GM21515 (cell line): ENCODE measurements at regions not wholly inside any gene's neighbourhood (a gene's known extent, or its start where the extent isn't known, plus 50 kb on each side); places are given as distances from the start of the nearest gene placed in this dataset.
"Not testable (repeated sequence)": the region's sequence is repeated elsewhere in the genome, so short reads cannot be mapped to it uniquely, and the experiment has no call there.

ENCODE experiments used
- ATAC-seq: cut with Tn5 transposase; IDR thresholded peaks from one replicate; pipeline ENCODE4 v1.9.1; 2021; ENCODE audit not compliant: unreplicated experiment

GRCh38 chr11:123344790-123345357 is 85.2 kb upstream of the GRAMD1B start:
- no peak for ATAC-seq

GRCh38 chr11:123344188-123344587 is 85.9 kb upstream of the GRAMD1B start:
- ATAC-seq = not testable (repeated sequence)

GRCh38 chr11:123338997-123339752 is 90.9 kb upstream of the GRAMD1B start:
- ATAC-seq = no peak

GRCh38 chr11:123338266-123338800 is 91.7 kb upstream of the GRAMD1B start:
- no peak for ATAC-seq

- ATAC-seq = no peak
Measured at GRCh38 chr11:123334925-123335324, 95.1 kb upstream of the GRAMD1B start.

- not testable (repeated sequence) for ATAC-seq
Measured at GRCh38 chr11:123332577-123332976, 97.5 kb upstream of the GRAMD1B start.

GRCh38 chr11:123330948-123331347 is 99.1 kb upstream of the GRAMD1B start:
- no peak for ATAC-seq

- no peak for ATAC-seq
Measured at GRCh38 chr11:123330471-123330870, 99.6 kb upstream of the GRAMD1B start.

- no peak for ATAC-seq
Measured at GRCh38 chr11:123330071-123330470, 100.0 kb upstream of the GRAMD1B start.

- no peak for ATAC-seq
Measured at GRCh38 chr11:123328281-123328867, 101.7 kb upstream of the GRAMD1B start.

GRCh38 chr11:123325533-123325932 is 104.5 kb upstream of the GRAMD1B start:
- no peak for ATAC-seq

- no peak for ATAC-seq
Measured at GRCh38 chr11:123323568-123323967, 106.5 kb upstream of the GRAMD1B start.

GRCh38 chr11:123321636-123322035 is 108.4 kb upstream of the GRAMD1B start:
- no peak for ATAC-seq

- no peak for ATAC-seq
Measured at GRCh38 chr11:123318623-123319022, 111.4 kb upstream of the GRAMD1B start.

GRCh38 chr11:123318132-123318531 is 111.9 kb upstream of the GRAMD1B start:
- not testable (repeated sequence) for ATAC-seq

- no peak for ATAC-seq
Measured at GRCh38 chr11:123316003-123316402, 114.1 kb upstream of the GRAMD1B start.

GRCh38 chr11:123314972-123315371 is 115.1 kb upstream of the GRAMD1B start:
- ATAC-seq = no peak

- no peak for ATAC-seq
Measured at GRCh38 chr11:123313262-123313661, 116.8 kb upstream of the GRAMD1B start.

GRCh38 chr11:123308077-123308476 is 113.0 kb upstream of the CLMP start:
- no peak for ATAC-seq

GRCh38 chr11:123307276-123307675 is 112.2 kb upstream of the CLMP start:
- no peak for ATAC-seq

- ATAC-seq = no peak
Measured at GRCh38 chr11:123306531-123306930, 111.5 kb upstream of the CLMP start.
